Activated B cell treated with CpG ODN at 0.5 μM for 24 hours (primary cell): ENCODE measurements at regions not wholly inside any gene's neighbourhood (a gene's known extent, or its start where the extent isn't known, plus 50 kb on each side); places are given as distances from the start of the nearest gene placed in this dataset.
"Not testable (repeated sequence)": the region's sequence is repeated elsewhere in the genome, so short reads cannot be mapped to it uniquely, and the experiment has no call there.

Source experiments
- ATAC-seq: fragments of 200-7000 bp; cut with Tn5 transposase; one replicate; pipeline ENCODE4 v1.10.0; 2021; ENCODE audit warnings: low read depth, mild to moderate bottlenecking, moderate library complexity
- CTCF ChIA-PET: fragments of 350-600 bp; sonication (Branson Sonifier 250); formaldehyde crosslinking; loops from one replicate; lab custom pipeline; 2021; ENCODE audit warnings: antibody characterized with exemption; lab: Charles Lee
- POLR2A ChIA-PET: fragments of 350-600 bp; sonication (Branson Sonifier 250); formaldehyde crosslinking; loops from one replicate; lab custom pipeline; 2021; ENCODE audit warnings: antibody characterized with exemption; lab: Charles Lee
- DNase-seq: peaks from one replicate; pipeline ENCODE4 v3.0.0; 2022
- H3K27ac Mint-ChIP-seq: one replicate; pipeline ENCODE4 v1.8.0; 2020; ENCODE audit warnings: mixed read lengths
- H3K27me3 Mint-ChIP-seq: one replicate; pipeline ENCODE4 v1.8.0; 2021; ENCODE audit warnings: mixed read lengths
- H3K36me3 Mint-ChIP-seq: one replicate; pipeline ENCODE4 v1.8.0; 2021; ENCODE audit warnings: low read depth, mixed read lengths
- H3K4me1 Mint-ChIP-seq: one replicate; pipeline ENCODE4 v1.8.0; 2021; ENCODE audit warnings: mixed read lengths
- H3K4me3 Mint-ChIP-seq: one replicate; pipeline ENCODE4 v1.8.0; 2020; ENCODE audit warnings: mild to moderate bottlenecking, mixed read lengths
- H3K9me3 Mint-ChIP-seq: one replicate; pipeline ENCODE4 v1.8.0; 2020; ENCODE audit warnings: mixed read lengths
- CTCF ChIP-seq: fragments of 200-600 bp; IDR thresholded peaks from one replicate; pipeline ENCODE4 v1.8.0; 2022; ENCODE audit warnings: antibody characterized with exemption, mild to moderate bottlenecking
- intact Hi-C: fragments of 100-400 bp; cut with micrococcal nuclease; formaldehyde crosslinking; loops from one replicate; pipeline ENCODE4 v1.15.1; 2024

- DNase-seq (no peak), ATAC-seq (no peak)
- no peak overlapping the region for H3K27ac Mint-ChIP-seq
- H3K4me1 Mint-ChIP-seq = no peaks in the 10 kb centered on the region
- H3K27me3 Mint-ChIP-seq = peaks cover 9% of the 10 kb centered on the region
- CTCF ChIA-PET = no interaction called here
- no peak overlapping the region for H3K4me3 Mint-ChIP-seq
- POLR2A ChIA-PET = no interaction called here
- H3K36me3 Mint-ChIP-seq = no peaks in the 10 kb centered on the region
- intact Hi-C loops = no loop called here
- TF ChIP-seq CTCF = no peak
- H3K9me3 Mint-ChIP-seq = no peaks in the 10 kb centered on the region
These were observed 264.4 kb downstream of the MEX3B start for GRCh38 chr15:81781395-81781794.

DNA sequence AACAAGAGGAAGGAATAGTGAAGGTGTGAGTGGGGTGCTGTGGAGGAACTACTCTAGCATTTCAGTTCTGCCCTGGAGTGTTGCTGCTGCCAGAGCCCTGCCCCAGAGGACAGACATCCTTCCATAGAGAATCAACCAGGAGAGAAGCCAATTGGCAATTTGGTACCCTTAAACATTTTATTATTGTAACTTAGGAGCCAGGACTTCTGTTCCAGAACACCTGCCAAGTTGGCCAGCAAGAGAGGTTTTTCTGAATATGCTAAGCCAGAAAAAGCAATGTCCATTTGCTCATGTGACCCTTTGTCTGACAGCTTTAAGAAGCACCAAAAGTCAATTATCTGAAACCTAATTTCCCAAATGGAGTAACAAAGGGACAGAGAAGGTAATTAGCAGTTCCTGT lies 264.9 kb downstream of the MEX3B start:
- Mint-ChIP-seq H3K27ac (no peak overlapping the region), H3K4me1 (no peaks in the 10 kb centered on the region), H3K9me3 (no peaks in the 10 kb centered on the region), H3K4me3 (no peak overlapping the region), H3K36me3 (no peaks in the 10 kb centered on the region), H3K27me3 (peaks cover 9% of the 10 kb centered on the region)
- CTCF ChIA-PET = no interaction called here
- TF ChIP-seq CTCF = no peak
- no peak for ATAC-seq
- DNase-seq = no peak
- intact Hi-C loops = no loop called here
- POLR2A ChIA-PET = no interaction called here

- H3K36me3 Mint-ChIP-seq = no peaks in the 10 kb centered on the region
- ATAC-seq = no peak
- no peak overlapping the region for H3K27ac Mint-ChIP-seq
- peaks cover 7% of the 10 kb centered on the region for H3K27me3 Mint-ChIP-seq
- H3K4me3 Mint-ChIP-seq = no peak overlapping the region
- CTCF ChIA-PET = no interaction called here
- intact Hi-C loops = no loop called here
- DNase-seq = no peak
- POLR2A ChIA-PET = no interaction called here
- H3K4me1 Mint-ChIP-seq = no peaks in the 10 kb centered on the region
- no peaks in the 10 kb centered on the region for H3K9me3 Mint-ChIP-seq
- no peak for TF ChIP-seq CTCF
These were observed 266.6 kb downstream of the MEX3B start for GRCh38 chr15:81779181-81779580.

DNA sequence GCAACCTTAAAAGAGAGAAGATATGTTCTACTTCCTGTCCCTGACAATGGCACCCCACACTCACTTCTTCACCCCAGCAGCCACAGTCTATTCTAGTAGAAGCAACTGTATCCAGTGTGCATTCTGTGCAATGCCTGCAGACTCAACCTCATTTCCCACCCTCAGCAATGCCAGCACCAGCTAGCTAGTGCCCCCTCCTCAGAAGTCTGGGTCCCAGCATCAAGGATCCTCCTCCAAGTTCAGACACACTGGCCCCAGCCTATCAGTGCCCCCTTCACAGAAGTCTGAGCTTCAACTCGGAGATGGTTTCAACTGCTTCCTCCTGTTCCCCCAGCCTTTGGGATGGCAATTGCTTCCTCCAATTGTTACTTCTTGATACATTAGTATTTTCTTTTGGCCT lies 268.3 kb downstream of the MEX3B start:
- H3K27ac Mint-ChIP-seq = no peak overlapping the region
- H3K4me3 Mint-ChIP-seq = no peak overlapping the region
- DNase-seq (no peak), ATAC-seq (no peak)
- peaks cover 7% of the 10 kb centered on the region for H3K27me3 Mint-ChIP-seq
- CTCF ChIA-PET = no interaction called here
- H3K36me3 Mint-ChIP-seq = no peaks in the 10 kb centered on the region
- no peaks in the 10 kb centered on the region for H3K4me1 Mint-ChIP-seq
- H3K9me3 Mint-ChIP-seq = no peaks in the 10 kb centered on the region
- intact Hi-C loops = no loop called here
- TF ChIP-seq CTCF = no peak
- POLR2A ChIA-PET = no interaction called here

DNA sequence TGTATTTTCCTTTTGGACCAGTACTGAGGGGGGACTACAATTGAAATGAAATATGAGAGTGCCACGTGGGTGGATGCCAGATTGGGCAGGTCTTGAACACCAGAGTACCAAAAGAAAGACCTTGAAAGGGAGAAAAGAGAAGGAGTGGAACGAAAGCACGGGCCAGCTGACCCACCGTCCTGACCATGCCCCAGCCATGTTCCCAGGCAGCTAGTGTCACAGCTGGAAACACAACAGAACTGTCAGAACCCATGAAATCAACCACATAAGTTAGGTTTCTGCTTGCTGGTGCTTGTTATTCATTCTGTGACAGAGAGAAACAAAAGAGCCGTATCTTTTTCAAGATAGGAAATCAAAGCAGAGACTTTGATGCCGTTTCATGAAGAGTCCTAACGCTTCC lies 268.8 kb downstream of the MEX3B start:
- H3K9me3 Mint-ChIP-seq = no peaks in the 10 kb centered on the region
- DNase-seq = no peak
- no peak for ATAC-seq
- no peak overlapping the region for H3K27ac Mint-ChIP-seq
- intact Hi-C loops = no loop called here
- no peak overlapping the region for H3K4me3 Mint-ChIP-seq
- POLR2A ChIA-PET = no interaction called here
- peaks cover 7% of the 10 kb centered on the region for H3K27me3 Mint-ChIP-seq
- no peak for TF ChIP-seq CTCF
- CTCF ChIA-PET = no interaction called here
- no peaks in the 10 kb centered on the region for H3K4me1 Mint-ChIP-seq
- no peaks in the 10 kb centered on the region for H3K36me3 Mint-ChIP-seq

DNA sequence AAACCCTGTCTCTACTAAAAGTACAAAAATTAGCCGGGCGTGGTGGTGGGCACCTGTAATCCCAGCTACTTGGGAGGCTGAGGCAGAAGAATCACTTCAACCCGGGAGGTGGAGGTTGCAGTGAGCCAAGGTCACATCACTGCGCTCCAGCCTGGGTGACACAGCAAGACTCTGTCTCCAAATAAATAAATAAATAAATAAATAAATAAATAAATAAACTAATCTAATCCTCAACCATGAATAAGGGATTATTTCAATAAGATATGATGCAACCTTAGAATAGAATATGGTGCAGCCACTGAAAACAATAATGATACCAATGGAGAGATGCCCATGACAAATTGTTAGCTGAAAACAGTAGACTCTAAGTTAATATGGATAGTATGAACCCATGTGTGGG lies 270.0 kb downstream of the MEX3B start:
- not testable (repeated sequence) for ATAC-seq

More for the DNA sequence above, 270.0 kb downstream of the MEX3B start:
- POLR2A ChIA-PET, H3K27ac Mint-ChIP-seq, DNase-seq, intact Hi-C loops, H3K9me3 Mint-ChIP-seq, CTCF ChIA-PET, H3K4me1 Mint-ChIP-seq, H3K4me3 Mint-ChIP-seq, H3K27me3 Mint-ChIP-seq, H3K36me3 Mint-ChIP-seq: not testable (repeated sequence)
